IMR-90 (cell line): ENCODE measurements at regions not wholly inside any gene's neighbourhood (a gene's known extent, or its start where the extent isn't known, plus 50 kb on each side); places are given as distances from the start of the nearest gene placed in this dataset.

ENCODE experiments used
- ATAC-seq: fragments of 200-7000 bp; cut with Tn5 transposase; 2 replicates; pipeline ENCODE4 v1.9.1; 2020; ENCODE audit warnings: low read depth, mild to moderate bottlenecking, moderate library complexity
- BruUV-seq: library from RNA; stranded (reverse); fragments of 400-500 nt; replicated peaks from 2 replicates; lab custom pipeline; 2021; lab: Mats Ljungman, UMichigan
- CTCF ChIA-PET: fragments of 300-600 bp; formaldehyde crosslinking; extraction: SDS; loops from one replicate; lab custom pipeline; 2021; ENCODE audit warnings: antibody characterized with exemption; lab: Yijun Ruan, JAX
- POLR2A ChIA-PET: fragments of 300-600 bp; sonication (Branson Sonifier 250); formaldehyde crosslinking; loops from one replicate; lab custom pipeline; 2022; ENCODE audit warnings: antibody characterized with exemption; ENCODE audit not compliant: unreplicated experiment; lab: Charles Lee
- DNase-seq: peaks from one replicate; pipeline ENCODE4 v3.0.0; 2013
- H2AFZ ChIP-seq: replicated peaks from 2 replicates; pipeline ENCODE3; 2013; ENCODE audit warnings: low read length, mild to moderate bottlenecking; ENCODE audit not compliant: poor library complexity
- H2AK5ac ChIP-seq: 2 replicates; pipeline ENCODE4 v1.6.1; 2013; ENCODE audit warnings: low read depth, low read length, inconsistent platforms
- H2AK9ac ChIP-seq: replicated peaks from 2 replicates; pipeline ENCODE3; 2013; ENCODE audit warnings: mild to moderate bottlenecking, low read depth, low read length, moderate library complexity; ENCODE audit not compliant: poor library complexity
- H2BK120ac ChIP-seq: 2 replicates; pipeline ENCODE4 v1.6.1; 2013; ENCODE audit warnings: low read depth, low read length, inconsistent platforms
- H2BK15ac ChIP-seq: 3 replicates; pipeline ENCODE4 v1.6.1; 2013; ENCODE audit warnings: low read depth, low read length, inconsistent platforms
- H2BK20ac ChIP-seq: 2 replicates; pipeline ENCODE4 v1.6.1; 2013; ENCODE audit warnings: low read depth, mild to moderate bottlenecking, inconsistent platforms, low read length, moderate library complexity
- H2BK5ac ChIP-seq: 2 replicates; pipeline ENCODE4 v1.6.1; 2013; ENCODE audit warnings: mild to moderate bottlenecking, low read depth, low read length, inconsistent platforms; ENCODE audit not compliant: poor library complexity, severe bottlenecking
- H3K14ac ChIP-seq: replicated peaks from 2 replicates; pipeline ENCODE4 v1.6.1; 2013; ENCODE audit warnings: low read depth, low read length, inconsistent platforms
- H3K18ac ChIP-seq: 2 replicates; pipeline ENCODE4 v1.6.1; 2013; ENCODE audit warnings: low read depth, low read length, control low read depth
- H3K23ac ChIP-seq: 2 replicates; pipeline ENCODE4 v1.6.1; 2013; ENCODE audit warnings: low read depth, low read length, inconsistent platforms
- H3K27ac ChIP-seq: 2 replicates; pipeline ENCODE4 v1.5.1; 2013; ENCODE audit warnings: mild to moderate bottlenecking, control low read depth, low read length; ENCODE audit not compliant: insufficient read depth
- H3K27me3 ChIP-seq: 2 replicates; pipeline ENCODE4 v1.6.1; 2013; ENCODE audit warnings: low read length; ENCODE audit not compliant: control insufficient read depth, insufficient read depth
- H3K36me3 ChIP-seq: 2 replicates; pipeline ENCODE4 v1.6.1; 2013; ENCODE audit warnings: low read length, mixed read lengths; ENCODE audit not compliant: control insufficient read depth, insufficient read depth
- H3K4ac ChIP-seq: 2 replicates; pipeline ENCODE4 v1.6.1; 2013; ENCODE audit warnings: low read depth, low read length, inconsistent platforms
- H3K4me1 ChIP-seq: 2 replicates; pipeline ENCODE4 v1.6.1; 2013; ENCODE audit warnings: low read length, mixed read lengths; ENCODE audit not compliant: control insufficient read depth, insufficient read depth
- H3K4me2 ChIP-seq: 2 replicates; pipeline ENCODE4 v1.6.1; 2013; ENCODE audit warnings: low read depth, mild to moderate bottlenecking, control low read depth, low read length, moderate library complexity
- H3K4me3 ChIP-seq: 2 replicates; pipeline ENCODE4 v1.5.1; 2013; ENCODE audit warnings: low read depth, mild to moderate bottlenecking, control low read depth, low read length, moderate library complexity; ENCODE audit not compliant: insufficient read depth
- H3K56ac ChIP-seq: 2 replicates; pipeline ENCODE4 v1.6.1; 2013; ENCODE audit warnings: low read length, inconsistent platforms; ENCODE audit not compliant: insufficient read depth; ENCODE audit errors: extremely low read depth
- H3K79me1 ChIP-seq, 2 experiments: 2 replicates each; pipeline ENCODE4 v1.6.1; 2013; ENCODE audit warnings: low read length in 2 of 2, inconsistent platforms in 1 of 2, low read depth in 1 of 2
- H3K9ac ChIP-seq: 2 replicates; pipeline ENCODE4 v1.6.1; 2013; ENCODE audit warnings: low read depth, low read length, control low read depth
- H3K9me1 ChIP-seq: 2 replicates; pipeline ENCODE4 v1.6.1; 2013; ENCODE audit warnings: low read length, inconsistent platforms; ENCODE audit not compliant: insufficient read depth
- H3K9me3 ChIP-seq: 2 replicates; pipeline ENCODE4 v1.6.1; 2013; ENCODE audit warnings: low read length; ENCODE audit not compliant: control insufficient read depth, insufficient read depth
- H4K20me1 ChIP-seq: 2 replicates; pipeline ENCODE4 v1.6.1; 2013; ENCODE audit warnings: low read length, inconsistent platforms; ENCODE audit not compliant: insufficient read depth
- H4K5ac ChIP-seq: 2 replicates; pipeline ENCODE4 v1.6.1; 2013; ENCODE audit warnings: mild to moderate bottlenecking, low read depth, low read length, control low read depth
- H4K8ac ChIP-seq, 2 experiments: 2 replicates each; pipeline ENCODE4 v1.6.1; 2013; ENCODE audit warnings: low read depth in 2 of 2, low read length in 2 of 2, control low read depth in 1 of 2, inconsistent platforms in 1 of 2
- H4K91ac ChIP-seq: 2 replicates; pipeline ENCODE4 v1.6.1; 2013; ENCODE audit warnings: low read depth, low read length, inconsistent platforms; ENCODE audit not compliant: insufficient read depth
- BHLHE40 ChIP-seq: fragments of 150-350 bp; IDR thresholded peaks from 2 replicates; pipeline ENCODE4 v1.6.1; 2016; ENCODE audit warnings: mild to moderate bottlenecking, low read depth, low read length
- CEBPB ChIP-seq: IDR thresholded peaks from 2 replicates; pipeline ENCODE4 v1.6.1; 2012; ENCODE audit warnings: low read depth, low read length, improper control_type of control experiment
- CHD1 ChIP-seq: IDR thresholded peaks from 2 replicates; pipeline ENCODE4 v1.6.1; 2012; ENCODE audit warnings: low read depth, low read length, improper control_type of control experiment
- ELK1 ChIP-seq: fragments of 150-350 bp; IDR thresholded peaks from 2 replicates; pipeline ENCODE4 v1.6.1; 2016; ENCODE audit warnings: low read depth, mild to moderate bottlenecking, low read length, moderate library complexity, borderline replicate concordance
- FOS ChIP-seq: fragments of 150-350 bp; IDR thresholded peaks from 2 replicates; pipeline ENCODE4 v1.6.1; 2016; ENCODE audit warnings: low read depth, low read length
- MAFK ChIP-seq: IDR thresholded peaks from 2 replicates; pipeline ENCODE4 v1.6.1; 2012; ENCODE audit warnings: low read depth, low read length, improper control_type of control experiment
- MAZ ChIP-seq: IDR thresholded peaks from 2 replicates; pipeline ENCODE4 v1.6.1; 2012; ENCODE audit warnings: low read depth, mild to moderate bottlenecking, low read length, improper control_type of control experiment, moderate library complexity, borderline replicate concordance
- MXI1 ChIP-seq: IDR thresholded peaks from 2 replicates; pipeline ENCODE4 v1.6.1; 2012; ENCODE audit warnings: low read depth, mild to moderate bottlenecking, low read length, moderate library complexity, borderline replicate concordance
- NFE2L2 ChIP-seq: fragments of 150-350 bp; IDR thresholded peaks from 2 replicates; pipeline ENCODE4 v1.6.1; 2016; ENCODE audit warnings: low read depth, mild to moderate bottlenecking, low read length
- POLR2A ChIP-seq: IDR thresholded peaks from 2 replicates; pipeline ENCODE4 v1.6.1; 2012; ENCODE audit warnings: mild to moderate bottlenecking, low read depth, low read length
- RAD21 ChIP-seq: IDR thresholded peaks from 2 replicates; pipeline ENCODE4 v1.6.1; 2012; ENCODE audit warnings: low read length, improper control_type of control experiment
- RCOR1 ChIP-seq: IDR thresholded peaks from 2 replicates; pipeline ENCODE4 v1.6.1; 2012; ENCODE audit warnings: mild to moderate bottlenecking, low read length, improper control_type of control experiment; ENCODE audit not compliant: insufficient replicate concordance
- RFX5 ChIP-seq: IDR thresholded peaks from 2 replicates; pipeline ENCODE4 v1.8.0; 2012; ENCODE audit warnings: low read depth, mild to moderate bottlenecking, low read length, moderate library complexity
- SMC3 ChIP-seq: fragments of 150-350 bp; IDR thresholded peaks from 2 replicates; pipeline ENCODE4 v1.6.1; 2016; ENCODE audit warnings: low read depth, mild to moderate bottlenecking, antibody characterized with exemption, low read length, moderate library complexity
- USF2 ChIP-seq: fragments of 150-350 bp; IDR thresholded peaks from 2 replicates; pipeline ENCODE4 v1.6.1; 2017; ENCODE audit warnings: mild to moderate bottlenecking, antibody characterized with exemption, low read length, low read depth
- WGBS, 2 experiments: methylation state at CpG; one replicate each; pipeline versions ENCODE4 v1.1.5 to v1.1.7; 2013; ENCODE audit warnings: missing lambda C conversion rate in 2 of 2; ENCODE audit not compliant: insufficient read length in 1 of 2; ENCODE audit errors: extremely low coverage in 2 of 2; 5-methylcytosine and 5-hydroxymethylcytosine counted together
- dilution Hi-C: fragments of 300-500 bp; cut with HindIII; formaldehyde crosslinking; loops from one replicate; pipeline ENCODE4 v1.14.3; 2018; ENCODE audit warnings: low sequenced_read_pairs; ENCODE audit not compliant: unreplicated experiment
- in situ Hi-C: fragments of 300-500 bp; cut with MboI; formaldehyde crosslinking; loops from 3 replicates; pipeline ENCODE4 v1.14.3; 2019; ENCODE audit warnings: low sequenced_read_pairs, inconsistent platforms, mixed read lengths
- intact Hi-C: fragments of 100-400 bp; cut with micrococcal nuclease; formaldehyde crosslinking; loops from 2 replicates; pipeline ENCODE4 v1.10.0; 2022
- TF ChIP-seq, protein P1 (sequence below): conservative IDR thresholded peaks from 2 replicates; pipeline ENCODE4 v1.5.1; 2012; ENCODE audit warnings: mild to moderate bottlenecking, low read depth, low read length, improper control_type of control experiment

- ChIA-PET CTCF (no interaction called here), POLR2A (no interaction called here)
- no peak overlapping the region for H3K23ac ChIP-seq
- no peak overlapping the region for H3K27ac ChIP-seq
- H4K20me1 ChIP-seq, result no peaks in the 10 kb centered on the region
- no peak overlapping the region for H4K8ac ChIP-seq
- H3K9me1 ChIP-seq, result 0 out of 2 replicates have a peak, but pooled peaks cover 3% of the 10 kb centered on the region
- H3K4ac ChIP-seq, result no peak overlapping the region
- H2BK120ac ChIP-seq, result no peak overlapping the region
- H2BK5ac ChIP-seq, result no peak overlapping the region
- no peak for DNase-seq
- no peaks in the 10 kb centered on the region for H3K79me1 ChIP-seq
- no peak overlapping the region for H4K91ac ChIP-seq
- H2AK9ac ChIP-seq, result no peak overlapping the region
- H2AK5ac ChIP-seq, result no peak overlapping the region
- no TSS peak for BruUV-seq
- intact Hi-C loops (loop anchor here (10.0 kb wide), 1 partner anchor 474 kb away; no protein-coding TSS in a partner anchor), dilution Hi-C loops (no loop called here), in situ Hi-C loops (no loop called here)
- H3K9ac ChIP-seq, result no peak overlapping the region
- no peaks in the 10 kb centered on the region for H3K36me3 ChIP-seq
- no peak overlapping the region; the same call in 1 of the 2 replicates for H3K18ac ChIP-seq
- WGBS, 2 experiments, result no CpG with 5 or more reads among the region's 1 CpG
- no peak overlapping the region for H2BK15ac ChIP-seq
- TF ChIP-seq NFE2L2 (no peak), RAD21 (no peak), ELK1 (no peak), RFX5 (no peak), CHD1 (no peak), USF2 (no peak), BHLHE40 (no peak), MXI1 (no peak), SMC3 (no peak), MAZ (no peak), RCOR1 (no peak), FOS (no peak), MAFK (no peak), POLR2A (no peak), CEBPB (no peak)
- TF ChIP-seq, protein P1, sequence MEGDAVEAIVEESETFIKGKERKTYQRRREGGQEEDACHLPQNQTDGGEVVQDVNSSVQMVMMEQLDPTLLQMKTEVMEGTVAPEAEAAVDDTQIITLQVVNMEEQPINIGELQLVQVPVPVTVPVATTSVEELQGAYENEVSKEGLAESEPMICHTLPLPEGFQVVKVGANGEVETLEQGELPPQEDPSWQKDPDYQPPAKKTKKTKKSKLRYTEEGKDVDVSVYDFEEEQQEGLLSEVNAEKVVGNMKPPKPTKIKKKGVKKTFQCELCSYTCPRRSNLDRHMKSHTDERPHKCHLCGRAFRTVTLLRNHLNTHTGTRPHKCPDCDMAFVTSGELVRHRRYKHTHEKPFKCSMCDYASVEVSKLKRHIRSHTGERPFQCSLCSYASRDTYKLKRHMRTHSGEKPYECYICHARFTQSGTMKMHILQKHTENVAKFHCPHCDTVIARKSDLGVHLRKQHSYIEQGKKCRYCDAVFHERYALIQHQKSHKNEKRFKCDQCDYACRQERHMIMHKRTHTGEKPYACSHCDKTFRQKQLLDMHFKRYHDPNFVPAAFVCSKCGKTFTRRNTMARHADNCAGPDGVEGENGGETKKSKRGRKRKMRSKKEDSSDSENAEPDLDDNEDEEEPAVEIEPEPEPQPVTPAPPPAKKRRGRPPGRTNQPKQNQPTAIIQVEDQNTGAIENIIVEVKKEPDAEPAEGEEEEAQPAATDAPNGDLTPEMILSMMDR, result no peak
- no peak overlapping the region for H3K4me2 ChIP-seq
- no peak overlapping the region for H3K4me3 ChIP-seq
- 0 out of 2 replicates have a peak overlapping the region, but pooled peaks have one; percentile 0 for H2BK20ac ChIP-seq
- H3K4me1 ChIP-seq, result no peaks in the 10 kb centered on the region
- no peak for ATAC-seq
- no peak overlapping the region for H3K14ac ChIP-seq
- H3K56ac ChIP-seq, result no peak overlapping the region
- H3K27me3 ChIP-seq, result no peaks in the 10 kb centered on the region
- H3K9me3 ChIP-seq, result no peaks in the 10 kb centered on the region
- no peak overlapping the region for H4K5ac ChIP-seq
- no peak overlapping the region for H2AFZ ChIP-seq
Observed at GRCh38 chr2:160590664-160591063, 97.1 kb upstream of the RBMS1 start.
